Tibial nerve (tissue), 4 donors: ENCODE measurements at regions not wholly inside any gene's neighbourhood (a gene's known extent, or its start where the extent isn't known, plus 50 kb on each side); places are given as distances from the start of the nearest gene placed in this dataset.

ENCODE experiments used
- CTCF ChIP-seq, 5 experiments: fragments of 200-600 bp in 3 of 5; fragments of 450-650 bp in 2 of 5; sonication (generic) in 3 of 5; IDR thresholded peaks; one replicate each; pipeline ENCODE4 v1.5.1; 2016 to 2019; ENCODE audit warnings: antibody characterized with exemption in 5 of 5, mild to moderate bottlenecking in 3 of 5, moderate library complexity in 2 of 5
- EP300 ChIP-seq, 2 donors: sonication (generic); formaldehyde crosslinking; IDR thresholded peaks; one replicate each; pipeline ENCODE4 v1.6.1; 2017; ENCODE audit warnings: antibody characterized with exemption in 2 of 2, mild to moderate bottlenecking in 1 of 2

DNA sequence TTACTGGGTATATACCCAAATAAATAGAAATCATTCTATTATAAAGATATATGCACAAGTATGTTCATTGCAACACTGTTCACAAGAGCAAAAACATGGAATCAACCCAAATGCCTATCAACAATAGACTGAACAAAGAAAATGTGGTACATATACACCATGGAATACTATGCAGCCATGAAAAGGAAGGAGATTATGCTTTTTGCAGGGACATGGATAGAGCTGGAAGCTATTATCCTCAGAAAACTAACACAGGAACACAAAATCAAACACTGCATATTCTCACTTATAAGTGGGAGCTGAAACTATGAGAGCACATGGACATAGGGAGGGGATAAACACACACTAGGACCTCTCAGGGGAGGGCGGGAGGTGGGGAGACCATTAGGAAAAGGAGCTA is 298.4 kb upstream of the CDH9 start:
- no peak for TF ChIP-seq EP300 (IDR thresholded peaks at IDR 0.05)
- TF ChIP-seq CTCF (IDR thresholded peaks at IDR 0.05) = no peak
